ELF-1 (cell line): ENCODE measurements at regions not wholly inside any gene's neighbourhood (a gene's known extent, or its start where the extent isn't known, plus 50 kb on each side); places are given as distances from the start of the nearest gene placed in this dataset.

ENCODE experiments used
- DNase-seq: peaks from one replicate; pipeline ENCODE4 v3.0.0-alpha.2; 2016; ENCODE audit warnings: low read depth, low spot score

- peak; percentile 64 for DNase-seq
Observed at GRCh38 chr16:5504064-5504781, 406.6 kb upstream of the EEF2KMT start.

DNA sequence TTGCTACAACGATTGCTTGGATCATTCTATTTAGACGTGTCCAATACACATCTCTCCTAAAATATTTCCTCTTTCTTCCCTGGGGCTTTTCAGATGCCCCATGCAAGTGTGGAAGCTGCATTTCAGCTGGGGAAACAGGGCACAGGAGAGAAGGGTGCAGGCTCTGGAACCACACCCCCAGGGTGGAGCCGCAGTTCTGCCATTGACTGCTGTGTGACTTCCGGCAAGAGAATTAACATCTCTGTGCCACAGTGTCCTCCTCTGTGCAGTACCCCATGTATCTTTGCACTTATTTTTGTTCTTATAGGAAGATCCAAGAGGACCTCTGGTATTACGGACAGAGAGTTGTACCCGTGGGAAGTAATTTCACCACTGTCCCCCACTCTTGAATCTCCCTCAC, 405.3 kb upstream of the EEF2KMT start:
- no peak for DNase-seq

DNA sequence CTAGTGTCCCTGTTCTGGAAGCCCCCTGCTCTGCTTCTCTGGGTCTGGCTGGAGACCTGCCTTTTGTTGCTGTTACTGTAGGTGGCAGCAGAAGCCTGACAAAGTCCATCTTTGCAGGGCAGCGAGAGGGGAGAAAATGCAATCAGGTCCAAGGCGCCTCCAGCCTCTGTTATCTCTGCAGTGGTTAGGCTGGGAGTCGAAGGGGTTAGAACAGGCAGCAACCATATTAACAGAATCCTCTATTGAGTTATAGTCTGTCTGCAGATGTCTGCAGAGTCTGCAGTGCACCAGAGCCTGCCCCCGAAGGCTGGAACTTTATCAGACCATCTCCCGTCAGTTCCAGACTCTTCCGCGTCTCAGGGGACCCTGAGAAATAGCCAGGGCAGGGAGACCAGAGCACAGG, 404.9 kb upstream of the EEF2KMT start:
- peak; percentile 78 for DNase-seq

- no peak for DNase-seq
Observed at GRCh38 chr16:5500526-5500925, 402.9 kb upstream of the EEF2KMT start.

- DNase-seq: no peak
Observed at GRCh38 chr16:5498562-5498961, 401.0 kb upstream of the EEF2KMT start.

GRCh38 chr16:5496013-5496412, 398.4 kb upstream of the EEF2KMT start:
- no peak for DNase-seq

GRCh38 chr16:5490499-5490898, 392.9 kb upstream of the EEF2KMT start:
- DNase-seq: peak; percentile 71

DNA sequence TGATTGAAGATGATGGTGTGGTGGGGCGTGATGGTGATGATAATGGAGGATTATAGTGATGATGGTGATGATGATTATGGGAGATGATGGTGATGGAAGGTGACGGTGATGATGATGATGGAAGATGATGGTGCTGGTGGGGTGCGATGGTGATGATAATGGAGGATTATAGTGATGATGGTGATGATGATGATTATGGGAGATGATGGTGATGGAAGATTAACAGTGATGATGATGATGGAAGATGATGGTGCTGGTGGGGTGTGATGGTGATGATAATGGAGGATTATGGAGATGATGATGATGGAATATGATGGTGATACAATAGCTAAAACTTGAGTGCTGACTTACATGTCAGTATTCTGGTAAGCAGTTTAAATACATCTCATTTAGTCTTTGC, 391.0 kb upstream of the EEF2KMT start:
- DNase-seq: no peak

DNA sequence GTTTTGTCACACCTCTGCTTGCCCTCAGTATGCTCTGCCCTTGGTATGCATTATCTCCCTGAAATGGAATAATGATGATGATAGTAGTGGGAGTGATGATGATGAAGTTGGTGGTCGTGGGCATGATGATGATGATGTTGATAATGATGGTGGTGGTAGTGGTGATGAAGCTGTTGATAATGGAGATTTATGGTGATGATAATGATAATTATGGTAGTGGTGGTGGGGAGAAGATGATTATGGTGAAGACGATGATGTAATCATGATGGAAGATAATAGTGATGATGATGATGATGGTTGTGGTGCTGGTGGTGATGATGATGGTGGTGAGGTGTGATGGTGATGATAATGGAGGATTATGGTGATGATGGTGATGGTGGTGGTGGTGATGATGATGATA, 390.1 kb upstream of the EEF2KMT start:
- DNase-seq: no peak

DNA sequence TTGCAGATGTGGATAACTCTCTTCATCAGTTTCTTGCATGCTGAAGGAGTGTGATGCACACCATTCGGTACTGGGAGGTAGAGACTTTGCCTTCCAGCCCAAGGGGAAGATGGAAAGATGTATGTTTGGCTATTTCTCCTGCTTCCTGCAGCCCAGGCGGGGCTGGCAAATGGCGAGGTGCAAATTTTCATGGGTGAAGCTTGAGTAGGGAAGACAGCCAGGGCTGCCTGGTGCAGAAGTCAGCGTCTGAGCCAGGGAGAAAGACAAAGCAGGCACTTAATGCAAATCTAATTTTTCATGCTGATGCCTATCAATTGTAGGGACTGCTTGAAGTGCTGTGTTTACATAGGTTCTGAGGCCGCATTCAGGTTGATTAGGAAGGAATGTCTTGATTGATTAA, 384.7 kb upstream of the EEF2KMT start:
- no peak for DNase-seq

DNA sequence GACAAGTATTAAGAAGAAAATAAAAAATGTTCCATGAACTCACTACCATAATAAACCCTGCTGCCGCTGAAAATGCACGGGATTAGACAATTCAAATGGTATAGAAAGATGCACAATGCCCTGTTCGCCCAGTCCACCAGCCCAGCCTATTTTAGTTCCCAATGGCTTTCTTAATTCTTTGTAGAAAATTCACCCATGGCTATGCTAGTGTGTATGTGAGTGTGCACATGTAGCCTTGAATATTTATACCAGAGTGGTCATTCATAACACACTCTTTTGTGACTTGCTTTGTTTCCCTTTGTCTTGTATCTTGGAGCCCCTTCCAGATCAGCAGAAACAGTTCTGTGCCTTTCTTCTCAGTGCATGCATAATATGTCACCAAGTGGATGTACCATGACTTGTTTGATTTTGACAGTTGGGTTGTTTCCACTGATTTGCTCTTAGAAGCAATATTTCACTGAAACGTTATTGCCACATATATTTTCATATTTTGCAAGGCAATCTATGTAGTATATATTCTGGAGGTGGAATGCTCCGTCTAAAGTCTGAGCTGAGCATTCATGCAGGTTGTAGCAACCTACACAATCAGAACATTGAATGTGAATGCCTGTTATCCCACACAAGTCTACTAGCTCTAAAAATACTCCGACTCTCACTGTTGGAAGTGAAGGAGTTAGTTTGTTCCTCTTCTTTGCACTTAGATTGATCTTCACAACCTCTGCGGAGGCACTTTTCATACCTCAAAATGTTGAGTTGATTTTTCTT, 383.0 kb upstream of the EEF2KMT start:
- no peak for DNase-seq

DNA sequence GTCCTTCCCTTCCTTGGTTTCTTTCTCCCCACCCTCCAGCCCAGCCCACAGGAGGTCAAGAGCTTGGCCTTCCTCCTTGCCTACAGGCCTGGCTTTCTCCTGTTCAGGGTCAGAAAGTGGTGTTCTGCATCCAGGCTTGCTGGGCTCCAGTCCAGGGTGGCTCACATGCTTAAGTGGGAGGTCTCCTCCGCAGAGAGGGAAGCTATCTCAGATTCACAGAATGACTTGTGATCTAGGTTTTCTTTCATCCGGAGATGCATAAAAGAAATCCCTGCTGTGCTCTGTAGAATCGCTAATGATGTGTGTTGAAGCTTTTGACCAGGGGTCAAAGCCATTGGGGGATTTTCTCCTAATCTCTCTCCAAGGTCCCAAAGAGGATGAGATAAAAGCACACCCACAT, 382.3 kb upstream of the EEF2KMT start:
- peak; percentile 18 for DNase-seq

DNA sequence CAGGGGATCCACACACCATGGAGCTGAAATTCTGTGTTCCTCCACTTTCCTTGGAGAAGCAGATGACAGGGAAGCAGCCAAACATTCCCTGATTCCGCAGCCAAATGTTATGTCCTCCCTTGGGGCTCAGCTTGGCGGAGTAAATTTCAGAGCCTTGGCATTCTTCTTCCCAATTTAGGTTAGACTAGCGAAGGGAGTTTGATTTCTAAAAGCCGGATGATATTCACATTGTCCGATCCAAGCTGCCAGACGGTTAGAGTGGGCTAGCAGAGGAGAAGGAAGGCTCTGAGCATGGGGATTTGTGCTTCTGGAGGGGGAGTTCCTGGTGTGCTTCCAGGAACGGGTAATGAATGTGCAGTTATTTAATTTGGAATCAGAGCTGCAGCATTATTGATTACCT, 380.4 kb upstream of the EEF2KMT start:
- DNase-seq: no peak

- DNase-seq: no peak
Observed at GRCh38 chr16:5477251-5477650, 379.7 kb upstream of the EEF2KMT start.

DNA sequence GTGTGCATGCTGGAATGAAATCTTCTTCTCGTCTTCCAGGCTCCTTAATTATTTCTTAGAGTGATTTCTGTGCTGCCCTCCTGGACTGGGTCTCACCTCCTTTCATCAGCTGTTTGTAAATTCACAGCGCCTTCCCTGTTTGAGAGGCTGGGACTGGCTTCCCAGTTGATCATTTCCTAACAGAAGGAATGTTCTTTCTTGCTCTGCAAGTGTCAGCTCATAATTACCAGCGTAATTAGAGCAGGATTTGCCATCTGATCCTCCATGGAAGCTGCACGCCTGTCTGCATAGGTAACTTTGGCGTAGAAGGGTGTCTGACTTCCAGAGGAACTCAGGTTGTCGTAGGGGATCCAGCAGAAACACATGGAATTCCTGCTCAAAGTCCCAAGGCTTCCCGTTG, 375.0 kb upstream of the EEF2KMT start:
- DNase-seq: no peak

DNA sequence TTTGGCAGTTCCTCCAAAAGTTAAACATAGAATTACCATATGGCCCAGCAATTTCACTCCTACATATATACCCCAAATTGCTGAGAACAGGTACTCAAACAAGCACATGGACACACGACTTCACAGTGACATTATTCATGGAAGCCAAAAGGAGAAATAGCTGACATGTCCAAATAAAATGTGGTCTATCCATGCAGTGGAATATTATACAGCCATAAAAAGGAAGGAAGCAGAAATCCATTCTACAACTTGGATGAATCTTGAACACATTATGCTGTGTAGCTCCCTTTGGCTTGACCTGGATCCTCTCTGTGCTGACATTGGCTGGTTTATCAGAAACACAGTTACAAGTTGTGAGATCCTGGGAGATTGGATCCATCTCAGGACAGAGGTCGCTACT, 370.9 kb upstream of the EEF2KMT start:
- no peak for DNase-seq

GRCh38 chr16:5467552-5467951, 370.0 kb upstream of the EEF2KMT start:
- no peak for DNase-seq

DNA sequence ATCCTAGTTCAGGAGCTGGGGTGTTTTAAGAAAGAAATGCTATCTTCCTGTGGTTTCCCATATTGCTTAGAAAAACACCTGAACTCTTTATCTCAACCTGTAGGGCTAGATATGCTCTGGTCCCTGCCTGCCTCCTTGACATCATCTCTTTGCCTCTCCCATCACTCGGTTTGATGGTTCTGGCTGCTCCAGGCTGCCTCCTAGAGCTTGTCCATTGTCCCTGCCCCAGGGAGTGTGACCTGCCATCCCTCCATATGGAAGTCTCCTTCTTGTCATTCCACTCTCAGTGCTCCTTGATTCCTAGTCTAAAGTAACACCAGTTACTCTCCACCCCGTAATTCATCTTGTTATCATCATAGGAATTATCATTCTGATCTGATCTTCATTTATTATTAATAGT, 369.0 kb upstream of the EEF2KMT start:
- no peak for DNase-seq

GRCh38 chr16:5465714-5466113, 368.1 kb upstream of the EEF2KMT start:
- no peak for DNase-seq

GRCh38 chr16:5463820-5464219, 366.2 kb upstream of the EEF2KMT start:
- DNase-seq: no peak

- DNase-seq: no peak
Observed at GRCh38 chr16:5461574-5461973, 364.0 kb upstream of the EEF2KMT start.

- DNase-seq: no peak
Observed at GRCh38 chr16:5461141-5461540, 363.5 kb upstream of the EEF2KMT start.

DNA sequence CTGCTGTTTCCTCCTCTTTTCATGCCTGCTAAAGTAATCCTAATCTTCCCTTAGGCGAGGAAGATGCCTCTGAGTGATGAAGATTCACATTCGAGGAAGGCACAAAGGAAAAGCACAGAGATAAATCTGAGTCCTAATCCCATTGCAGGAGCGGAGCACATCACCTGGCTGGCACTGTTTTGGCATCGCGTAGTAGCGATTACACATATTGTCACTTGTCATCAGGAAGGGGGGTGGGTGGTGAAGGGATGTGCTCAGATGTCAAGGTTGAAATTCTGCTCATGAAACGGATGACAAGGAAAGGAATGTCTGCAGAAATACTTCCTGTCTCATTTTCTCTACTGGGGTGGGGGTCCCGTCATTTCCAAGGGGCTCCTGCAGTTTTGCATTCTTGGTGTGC, 363.1 kb upstream of the EEF2KMT start:
- DNase-seq: no peak
